ENCODE measurements at regions not wholly inside any gene's neighbourhood (a gene's known extent, or its start where the extent isn't known, plus 50 kb on each side); places are given as distances from the start of the nearest gene placed in this dataset.

DNA sequence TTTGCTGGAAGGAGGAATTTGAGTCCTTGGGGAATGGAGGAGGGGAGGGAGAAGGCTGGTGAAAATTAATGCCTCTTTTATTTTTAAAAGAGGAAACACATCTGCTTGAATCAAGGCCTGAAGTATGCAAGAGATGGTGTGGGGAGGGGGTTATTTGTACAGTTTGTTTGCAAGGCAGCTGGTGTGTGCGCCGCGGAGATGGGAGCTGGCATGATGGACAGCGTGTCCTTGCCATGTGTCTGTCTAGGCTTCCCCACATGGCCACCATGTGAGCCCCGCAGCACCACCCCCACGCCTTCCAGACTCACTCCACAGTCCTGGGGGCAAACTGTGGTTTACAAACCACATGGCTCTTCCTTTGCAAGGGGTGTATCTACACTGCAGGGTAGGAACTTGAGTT, 154.8 kb upstream of the APCDD1 start:
- H3K9ac ChIP-seq (ENCODE audit: low read depth in 1 of 3, low read length in 3 of 3): no peak overlapping the region
- peaks cover 0 to 3% (median 0%) of the 10 kb centered on the region in 3 donors for H3K27me3 ChIP-seq (ENCODE audit: control insufficient read depth in 3 of 3, insufficient read depth in 3 of 3, low read length in 3 of 3)
- H3K4me1 ChIP-seq (ENCODE audit: control insufficient read depth in 3 of 3, insufficient read depth in 3 of 3, low read length in 3 of 3): no peaks in the 10 kb centered on the region
- H3K4me3 ChIP-seq (ENCODE audit: low read length in 3 of 3): no peak overlapping the region
- no peaks in the 10 kb centered on the region for H3K36me3 ChIP-seq (ENCODE audit: control insufficient read depth in 3 of 3, insufficient read depth in 3 of 3, low read length in 3 of 3)
- H3K9me3 ChIP-seq (ENCODE audit: control insufficient read depth in 3 of 3, low read length in 3 of 3): peaks cover 0 to 4% (median 0%) of the 10 kb centered on the region in 3 donors
- no peak overlapping the region for H3K27ac ChIP-seq (ENCODE audit: low read depth, low read length)

DNA sequence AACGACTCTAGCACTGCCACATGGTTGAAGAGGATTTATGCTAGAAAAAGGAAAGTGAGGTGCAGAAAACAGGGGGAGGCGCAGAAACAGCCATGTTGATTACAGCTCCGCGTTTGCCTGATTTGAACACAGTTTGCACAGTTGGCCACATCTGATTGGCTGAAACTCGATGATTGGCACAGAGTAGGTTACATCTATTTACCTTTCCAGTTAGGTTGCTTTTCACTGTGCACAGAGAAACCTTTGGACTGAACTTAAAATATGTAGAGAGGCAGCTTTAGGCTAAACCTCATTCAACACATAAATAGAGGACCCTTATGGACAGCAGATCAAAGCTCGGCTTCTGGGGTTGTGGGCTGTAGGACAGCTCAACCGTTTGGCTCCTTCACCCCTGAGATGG, 153.7 kb upstream of the APCDD1 start:
- Histone ChIP-seq H3K4me3 (ENCODE audit: low read length in 3 of 3) (no peak overlapping the region), H3K27me3 (ENCODE audit: control insufficient read depth in 3 of 3, insufficient read depth in 3 of 3, low read length in 3 of 3) (peaks cover 0 to 3% (median 0%) of the 10 kb centered on the region in 3 donors), H3K36me3 (ENCODE audit: control insufficient read depth in 3 of 3, insufficient read depth in 3 of 3, low read length in 3 of 3) (no peaks in the 10 kb centered on the region), H3K9me3 (ENCODE audit: control insufficient read depth in 3 of 3, low read length in 3 of 3) (peaks cover 0 to 4% (median 0%) of the 10 kb centered on the region in 3 donors), H3K4me1 (ENCODE audit: control insufficient read depth in 3 of 3, insufficient read depth in 3 of 3, low read length in 3 of 3) (no peaks in the 10 kb centered on the region), H3K27ac (ENCODE audit: low read depth, low read length) (no peak overlapping the region), H3K9ac (ENCODE audit: low read depth in 1 of 3, low read length in 3 of 3) (no peak overlapping the region)

DNA sequence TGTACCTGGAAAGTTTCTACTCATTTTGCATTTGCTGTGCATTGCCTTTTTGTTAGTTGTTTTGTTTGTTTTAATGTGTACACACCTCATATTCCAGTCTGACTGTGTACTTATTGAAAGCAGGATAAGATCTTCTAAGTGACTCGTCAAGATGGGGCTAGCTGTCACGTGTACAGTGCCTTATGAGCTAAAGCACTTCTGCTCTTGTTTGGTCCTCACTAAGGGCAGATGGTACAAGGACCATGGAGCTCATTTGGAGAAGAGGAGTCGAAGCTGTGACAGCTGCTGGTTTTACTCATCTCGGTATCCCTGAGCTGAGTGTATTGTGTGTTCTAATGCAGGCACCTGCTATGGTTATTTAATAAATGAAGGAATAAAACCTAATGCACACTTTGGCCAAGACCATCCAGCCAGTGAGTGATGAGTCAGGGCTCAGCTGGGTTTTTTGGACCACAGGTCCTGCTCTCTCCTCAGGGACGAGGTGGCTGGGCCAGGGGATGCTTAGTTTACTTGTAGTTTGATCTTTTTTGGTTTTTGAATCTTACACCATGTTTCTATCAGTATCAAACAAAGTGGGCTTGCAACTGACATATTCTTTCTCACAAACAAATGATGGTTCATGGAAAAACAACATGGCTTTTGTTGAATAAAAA, 152.5 kb upstream of the APCDD1 start:
- no peak overlapping the region for H3K4me3 ChIP-seq (ENCODE audit: low read length in 3 of 3)

DNA sequence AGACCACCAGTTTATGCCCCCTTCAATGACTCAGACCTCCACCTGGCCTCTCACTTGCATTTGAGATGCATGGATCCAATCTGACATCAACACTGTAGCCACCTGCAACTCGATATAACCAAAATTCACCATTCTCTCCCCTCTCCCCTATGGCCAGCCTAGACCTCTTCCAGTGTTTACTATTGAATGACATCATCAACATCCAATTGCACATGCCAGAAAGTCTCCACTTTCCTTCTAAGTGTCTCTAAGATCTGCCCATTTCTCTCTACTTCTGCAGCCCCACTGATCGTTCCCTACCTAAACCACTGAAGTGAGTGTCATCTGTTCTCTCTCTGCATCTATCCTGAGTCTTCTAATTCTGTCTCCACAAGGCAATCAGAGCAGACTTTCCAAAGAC, 151.3 kb upstream of the APCDD1 start:
- H3K9ac ChIP-seq (ENCODE audit: low read depth in 1 of 3, low read length in 3 of 3): no peak overlapping the region
- peaks cover 0 to 3% (median 0%) of the 10 kb centered on the region in 3 donors for H3K27me3 ChIP-seq (ENCODE audit: control insufficient read depth in 3 of 3, insufficient read depth in 3 of 3, low read length in 3 of 3)
- peaks cover 0 to 4% (median 0%) of the 10 kb centered on the region in 3 donors for H3K9me3 ChIP-seq (ENCODE audit: control insufficient read depth in 3 of 3, low read length in 3 of 3)
- H3K4me1 ChIP-seq (ENCODE audit: control insufficient read depth in 3 of 3, insufficient read depth in 3 of 3, low read length in 3 of 3): no peaks in the 10 kb centered on the region
- H3K4me3 ChIP-seq (ENCODE audit: low read length in 3 of 3): no peak overlapping the region
- no peak overlapping the region for H3K27ac ChIP-seq (ENCODE audit: low read depth, low read length)
- no peaks in the 10 kb centered on the region for H3K36me3 ChIP-seq (ENCODE audit: control insufficient read depth in 3 of 3, insufficient read depth in 3 of 3, low read length in 3 of 3)

More for the DNA sequence above, 152.5 kb upstream of the APCDD1 start:
- no peak overlapping the region for H3K27ac ChIP-seq (ENCODE audit: low read depth, low read length)
- H3K27me3 ChIP-seq (ENCODE audit: control insufficient read depth in 3 of 3, insufficient read depth in 3 of 3, low read length in 3 of 3): peaks cover 0 to 3% (median 0%) of the 10 kb centered on the region in 3 donors
- H3K4me1 ChIP-seq (ENCODE audit: control insufficient read depth in 3 of 3, insufficient read depth in 3 of 3, low read length in 3 of 3): no peaks in the 10 kb centered on the region
- H3K36me3 ChIP-seq (ENCODE audit: control insufficient read depth in 3 of 3, insufficient read depth in 3 of 3, low read length in 3 of 3): no peaks in the 10 kb centered on the region
- peaks cover 0 to 4% (median 0%) of the 10 kb centered on the region in 3 donors for H3K9me3 ChIP-seq (ENCODE audit: control insufficient read depth in 3 of 3, low read length in 3 of 3)
- no peak overlapping the region for H3K9ac ChIP-seq (ENCODE audit: low read depth in 1 of 3, low read length in 3 of 3)

DNA sequence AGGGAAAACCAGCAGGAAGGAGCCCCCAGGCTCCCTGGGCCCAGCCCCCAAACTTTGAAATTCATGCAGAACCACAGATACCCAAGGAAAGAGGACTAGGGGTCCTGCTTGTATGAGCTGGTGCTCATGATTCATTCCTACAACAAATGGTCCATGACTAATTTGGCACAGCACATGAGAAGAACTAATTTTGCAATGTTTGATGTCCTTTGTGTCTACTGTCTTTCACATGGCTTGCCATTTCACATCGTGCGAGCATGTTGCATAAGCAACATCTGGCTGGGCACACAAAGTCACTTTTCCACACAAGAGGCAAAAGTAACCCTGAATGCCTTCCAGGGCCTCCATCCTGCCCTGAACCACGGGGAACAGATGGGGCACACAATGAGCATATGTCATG, 149.6 kb upstream of the APCDD1 start:
- Histone ChIP-seq H3K27me3 (ENCODE audit: control insufficient read depth in 3 of 3, insufficient read depth in 3 of 3, low read length in 3 of 3) (peaks cover 0 to 3% (median 0%) of the 10 kb centered on the region in 3 donors), H3K9ac (ENCODE audit: low read depth in 1 of 3, low read length in 3 of 3) (no peak overlapping the region), H3K9me3 (ENCODE audit: control insufficient read depth in 3 of 3, low read length in 3 of 3) (no peaks in the 10 kb centered on the region), H3K36me3 (ENCODE audit: control insufficient read depth in 3 of 3, insufficient read depth in 3 of 3, low read length in 3 of 3) (no peaks in the 10 kb centered on the region), H3K27ac (ENCODE audit: low read depth, low read length) (no peak overlapping the region), H3K4me3 (ENCODE audit: low read length in 3 of 3) (no peak overlapping the region), H3K4me1 (ENCODE audit: control insufficient read depth in 3 of 3, insufficient read depth in 3 of 3, low read length in 3 of 3) (no peaks in the 10 kb centered on the region)

DNA sequence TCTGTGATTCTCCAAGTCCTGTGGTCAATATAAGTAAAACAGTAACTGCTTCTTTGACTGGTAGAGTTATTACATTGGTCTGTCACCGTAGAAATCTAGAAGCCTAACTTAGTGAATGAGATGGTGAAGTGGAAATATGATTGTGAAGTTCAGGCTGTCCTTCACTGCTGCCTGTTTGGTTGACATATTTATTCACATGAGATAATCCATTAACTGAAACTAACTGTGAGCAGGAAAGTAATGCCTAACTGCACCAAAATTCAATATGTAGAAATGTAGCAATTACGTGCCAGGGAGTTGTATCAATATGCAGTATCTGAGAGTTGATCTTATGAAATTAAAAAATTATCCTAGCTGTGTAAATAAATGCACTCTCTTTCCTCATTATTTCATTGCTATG, 147.7 kb upstream of the APCDD1 start:
- Histone ChIP-seq H3K9ac (ENCODE audit: low read depth in 1 of 3, low read length in 3 of 3) (no peak overlapping the region), H3K36me3 (ENCODE audit: control insufficient read depth in 3 of 3, insufficient read depth in 3 of 3, low read length in 3 of 3) (no peaks in the 10 kb centered on the region), H3K9me3 (ENCODE audit: control insufficient read depth in 3 of 3, low read length in 3 of 3) (no peaks in the 10 kb centered on the region), H3K4me3 (ENCODE audit: low read length in 3 of 3) (no peak overlapping the region), H3K4me1 (ENCODE audit: control insufficient read depth in 3 of 3, insufficient read depth in 3 of 3, low read length in 3 of 3) (no peaks in the 10 kb centered on the region), H3K27me3 (ENCODE audit: control insufficient read depth in 3 of 3, insufficient read depth in 3 of 3, low read length in 3 of 3) (peaks cover 0 to 3% (median 2%) of the 10 kb centered on the region in 3 donors), H3K27ac (ENCODE audit: low read depth, low read length) (no peak overlapping the region)

DNA sequence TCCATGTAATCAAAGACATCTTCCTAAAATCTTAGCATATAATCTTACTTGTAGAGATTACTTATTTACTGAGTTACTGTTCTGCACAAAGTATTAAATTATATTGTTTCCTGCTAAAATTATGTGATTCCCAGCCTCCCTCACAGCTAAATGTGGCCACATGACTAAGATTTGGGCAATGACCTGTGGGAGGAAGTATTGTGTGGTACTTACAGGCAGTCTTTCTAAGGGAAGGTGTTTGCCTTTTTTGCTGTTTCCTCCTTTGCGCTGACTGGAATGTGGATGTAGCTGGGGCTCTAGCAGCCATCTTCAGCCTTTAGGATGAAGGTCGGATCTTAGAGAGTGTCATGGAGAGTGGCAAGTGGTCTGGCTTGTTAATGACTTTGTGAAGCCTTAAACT, 146.3 kb upstream of the APCDD1 start:
- Histone ChIP-seq H3K27me3 (ENCODE audit: control insufficient read depth in 3 of 3, insufficient read depth in 3 of 3, low read length in 3 of 3) (peaks cover 0 to 4% (median 2%) of the 10 kb centered on the region in 3 donors), H3K27ac (ENCODE audit: low read depth, low read length) (no peak overlapping the region), H3K4me1 (ENCODE audit: control insufficient read depth in 3 of 3, insufficient read depth in 3 of 3, low read length in 3 of 3) (no peaks in the 10 kb centered on the region), H3K9ac (ENCODE audit: low read depth in 1 of 3, low read length in 3 of 3) (no peak overlapping the region), H3K4me3 (ENCODE audit: low read length in 3 of 3) (no peak overlapping the region), H3K36me3 (ENCODE audit: control insufficient read depth in 3 of 3, insufficient read depth in 3 of 3, low read length in 3 of 3) (no peaks in the 10 kb centered on the region), H3K9me3 (ENCODE audit: control insufficient read depth in 3 of 3, low read length in 3 of 3) (no peaks in the 10 kb centered on the region)

DNA sequence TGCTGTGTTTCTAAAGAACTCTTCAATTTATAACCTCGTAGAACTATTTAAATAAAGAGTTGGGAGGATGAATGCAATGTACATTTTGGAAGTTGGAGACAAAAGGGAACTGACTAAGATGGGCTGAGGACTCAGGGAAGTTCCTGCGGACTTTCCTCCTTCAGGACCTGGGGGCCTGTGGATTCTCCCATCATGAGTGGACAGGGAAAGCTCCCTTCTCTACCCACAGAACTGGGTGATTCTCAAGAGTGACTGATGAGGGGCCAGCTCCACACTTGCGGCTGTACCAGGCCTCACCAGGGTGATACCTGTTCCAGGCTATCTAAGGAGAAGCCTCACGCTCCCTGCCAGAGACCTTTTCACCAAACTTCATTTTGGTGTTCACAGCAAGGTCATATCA, 143.8 kb upstream of the APCDD1 start:
- peaks cover 0 to 4% (median 2%) of the 10 kb centered on the region in 3 donors for H3K27me3 ChIP-seq (ENCODE audit: control insufficient read depth in 3 of 3, insufficient read depth in 3 of 3, low read length in 3 of 3)
- H3K36me3 ChIP-seq (ENCODE audit: control insufficient read depth in 3 of 3, insufficient read depth in 3 of 3, low read length in 3 of 3): no peaks in the 10 kb centered on the region
- no peaks in the 10 kb centered on the region for H3K4me1 ChIP-seq (ENCODE audit: control insufficient read depth in 3 of 3, insufficient read depth in 3 of 3, low read length in 3 of 3)
- no peak overlapping the region for H3K9ac ChIP-seq (ENCODE audit: low read depth in 1 of 3, low read length in 3 of 3)
- H3K4me3 ChIP-seq (ENCODE audit: low read length in 3 of 3): no peak overlapping the region
- no peaks in the 10 kb centered on the region for H3K9me3 ChIP-seq (ENCODE audit: control insufficient read depth in 3 of 3, low read length in 3 of 3)
- no peak overlapping the region for H3K27ac ChIP-seq (ENCODE audit: low read depth, low read length)

DNA sequence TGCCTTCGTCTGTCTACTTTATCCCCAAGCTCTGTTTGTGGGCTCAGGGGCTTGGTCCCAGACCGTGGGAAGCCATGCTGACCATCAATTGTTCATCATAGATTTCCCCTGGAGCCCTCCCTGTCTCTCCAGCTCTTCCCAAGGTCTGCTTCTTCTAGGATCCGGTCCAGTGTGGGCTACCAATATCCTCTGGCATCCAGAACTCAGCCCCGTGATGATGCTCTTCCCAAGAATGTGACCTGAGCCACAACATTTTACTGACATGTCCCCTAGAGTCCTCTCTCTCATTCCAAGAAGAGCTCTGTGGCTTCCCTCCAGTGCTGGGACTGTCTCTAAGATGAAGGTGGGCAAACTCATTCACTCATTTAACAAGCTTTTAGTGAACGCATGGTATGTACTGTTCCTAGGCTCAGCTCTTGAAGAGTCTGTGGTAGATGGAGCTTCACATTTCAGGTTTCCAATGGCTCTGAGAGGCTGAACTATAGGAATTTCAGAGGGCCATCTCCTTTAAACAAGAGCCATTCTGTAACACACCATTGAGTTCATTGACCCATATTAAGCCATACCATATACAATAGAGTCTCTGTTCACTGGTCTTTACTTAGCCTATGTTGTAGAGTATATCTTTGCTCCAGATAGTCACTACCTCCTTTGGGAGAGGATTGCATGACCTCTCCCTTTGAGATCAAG, 142.0 kb upstream of the APCDD1 start:
- H3K4me1 ChIP-seq (ENCODE audit: control insufficient read depth in 3 of 3, insufficient read depth in 3 of 3, low read length in 3 of 3): no peaks in the 10 kb centered on the region
- H3K27ac ChIP-seq (ENCODE audit: low read depth, low read length): no peak overlapping the region
- no peaks in the 10 kb centered on the region for H3K9me3 ChIP-seq (ENCODE audit: control insufficient read depth in 3 of 3, low read length in 3 of 3)
- no peak overlapping the region for H3K9ac ChIP-seq (ENCODE audit: low read depth in 1 of 3, low read length in 3 of 3)
- H3K4me3 ChIP-seq (ENCODE audit: low read length in 3 of 3): no peak overlapping the region
- peaks cover 2 to 5% (median 4%) of the 10 kb centered on the region in 3 donors for H3K27me3 ChIP-seq (ENCODE audit: control insufficient read depth in 3 of 3, insufficient read depth in 3 of 3, low read length in 3 of 3)
- H3K36me3 ChIP-seq (ENCODE audit: control insufficient read depth in 3 of 3, insufficient read depth in 3 of 3, low read length in 3 of 3): no peaks in the 10 kb centered on the region

DNA sequence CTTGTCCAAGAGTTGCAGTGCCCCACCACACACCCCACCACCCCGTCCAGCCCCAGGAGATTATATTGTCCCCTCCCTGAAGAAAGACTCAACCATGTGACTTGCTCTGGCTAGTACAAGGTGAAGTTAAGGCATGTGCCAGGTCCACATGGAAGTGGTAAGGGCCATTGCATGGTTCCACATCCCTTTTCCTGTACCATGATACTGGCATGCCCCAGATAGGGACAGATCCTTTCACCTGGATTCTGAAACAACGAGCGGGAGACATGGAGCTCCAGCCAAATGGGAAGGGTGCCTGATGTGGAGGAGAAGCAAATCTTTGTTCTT, 141.5 kb upstream of the APCDD1 start:
- H3K4me1 ChIP-seq (ENCODE audit: control insufficient read depth in 3 of 3, insufficient read depth in 3 of 3, low read length in 3 of 3): no peaks in the 10 kb centered on the region
- H3K9me3 ChIP-seq (ENCODE audit: control insufficient read depth in 3 of 3, low read length in 3 of 3): no peaks in the 10 kb centered on the region
- no peak overlapping the region for H3K9ac ChIP-seq (ENCODE audit: low read depth in 1 of 3, low read length in 3 of 3)
- no peaks in the 10 kb centered on the region for H3K36me3 ChIP-seq (ENCODE audit: control insufficient read depth in 3 of 3, insufficient read depth in 3 of 3, low read length in 3 of 3)
- peaks cover 2 to 5% (median 4%) of the 10 kb centered on the region in 3 donors for H3K27me3 ChIP-seq (ENCODE audit: control insufficient read depth in 3 of 3, insufficient read depth in 3 of 3, low read length in 3 of 3)
- no peak overlapping the region for H3K4me3 ChIP-seq (ENCODE audit: low read length in 3 of 3)
- H3K27ac ChIP-seq (ENCODE audit: low read depth, low read length): no peak overlapping the region

All from skeletal muscle tissue (tissue), 3 donors.